ENCODE measurements at regions not wholly inside any gene's neighbourhood (a gene's known extent, or its start where the extent isn't known, plus 50 kb on each side); places are given as distances from the start of the nearest gene placed in this dataset.

- intact Hi-C loops (cut with DNase I): no loop called here
- DNase-seq (ENCODE audit: low spot score): no peak
- ATAC-seq: no peak
These were observed 105.1 kb downstream of the TRMT11 start for GRCh38 chr6:126091466-126091865.

GRCh38 chr6:126093108-126093507, 106.8 kb downstream of the TRMT11 start:
- DNase-seq (ENCODE audit: low spot score) (no peak), ATAC-seq (no peak)
- intact Hi-C loops (cut with DNase I): no loop called here

GRCh38 chr6:126094411-126094810, 108.1 kb downstream of the TRMT11 start:
- intact Hi-C loops (cut with DNase I): no loop called here
- DNase-seq (ENCODE audit: low spot score): no peak

GRCh38 chr6:126100386-126100785, 114.0 kb downstream of the TRMT11 start:
- ATAC-seq (no peak), DNase-seq (ENCODE audit: low spot score) (no peak)
- intact Hi-C loops (cut with DNase I): no loop called here

More at GRCh38 chr6:126094411-126094810, 108.1 kb downstream of the TRMT11 start:
- no peak for ATAC-seq

- no peak for ATAC-seq
- DNase-seq (ENCODE audit: low spot score): no peak
- intact Hi-C loops (cut with DNase I): no loop called here
These were observed 116.0 kb downstream of the TRMT11 start for GRCh38 chr6:126102358-126102757.

GRCh38 chr6:126103993-126104392, 117.7 kb downstream of the TRMT11 start:
- intact Hi-C loops (cut with DNase I): no loop called here
- ATAC-seq (no peak), DNase-seq (ENCODE audit: low spot score) (no peak)

- intact Hi-C loops (cut with DNase I): no loop called here
- DNase-seq (ENCODE audit: low spot score) (no peak), ATAC-seq (no peak)
These were observed 121.3 kb downstream of the TRMT11 start for GRCh38 chr6:126107475-126108166.

GRCh38 chr6:126110512-126111270, 124.4 kb downstream of the TRMT11 start:
- no peak for DNase-seq (ENCODE audit: low spot score)
- ATAC-seq: no peak
- intact Hi-C loops (cut with DNase I): no loop called here

- intact Hi-C loops (cut with DNase I): no loop called here
- DNase-seq (ENCODE audit: low spot score): no peak
- ATAC-seq: no peak
These were observed 125.0 kb downstream of the TRMT11 start for GRCh38 chr6:126111327-126111726.

- ATAC-seq: no peak
- intact Hi-C loops (cut with DNase I): no loop called here
These were observed 125.9 kb downstream of the TRMT11 start for GRCh38 chr6:126112171-126112632.

GRCh38 chr6:126113261-126113660, 126.9 kb downstream of the TRMT11 start:
- ATAC-seq (no peak), DNase-seq (ENCODE audit: low spot score) (no peak)
- intact Hi-C loops (cut with DNase I): no loop called here

More at GRCh38 chr6:126112171-126112632, 125.9 kb downstream of the TRMT11 start:
- DNase-seq (ENCODE audit: low spot score): no peak

GRCh38 chr6:126117251-126117650, 130.9 kb downstream of the TRMT11 start:
- ATAC-seq (no peak), DNase-seq (ENCODE audit: low spot score) (no peak)
- intact Hi-C loops (cut with DNase I): no loop called here

- intact Hi-C loops (cut with DNase I): no loop called here
- ATAC-seq (no peak), DNase-seq (ENCODE audit: low spot score) (no peak)
These were observed 131.9 kb downstream of the TRMT11 start for GRCh38 chr6:126118058-126118755.

- DNase-seq (ENCODE audit: low spot score): no peak
- intact Hi-C loops (cut with DNase I): no loop called here
- ATAC-seq: no peak
These were observed 132.6 kb downstream of the TRMT11 start for GRCh38 chr6:126118936-126119335.

- DNase-seq (ENCODE audit: low spot score) (no peak), ATAC-seq (no peak)
- intact Hi-C loops (cut with DNase I): no loop called here
These were observed 136.9 kb downstream of the TRMT11 start for GRCh38 chr6:126123226-126123625.

- DNase-seq (ENCODE audit: low spot score): no peak
- intact Hi-C loops (cut with DNase I): no loop called here
- ATAC-seq: no peak
These were observed 141.3 kb downstream of the TRMT11 start for GRCh38 chr6:126127659-126128058.

GRCh38 chr6:126131246-126131645, 144.9 kb downstream of the TRMT11 start:
- DNase-seq (ENCODE audit: low spot score): no peak

GRCh38 chr6:126133984-126134383, 147.6 kb downstream of the TRMT11 start:
- intact Hi-C loops (cut with DNase I): no loop called here
- ATAC-seq (no peak), DNase-seq (ENCODE audit: low spot score) (no peak)

More at GRCh38 chr6:126131246-126131645, 144.9 kb downstream of the TRMT11 start:
- no peak for ATAC-seq
- intact Hi-C loops (cut with DNase I): no loop called here

- ATAC-seq: no peak
- DNase-seq (ENCODE audit: low spot score): no peak
- intact Hi-C loops (cut with DNase I): no loop called here
These were observed 148.2 kb downstream of the TRMT11 start for GRCh38 chr6:126134491-126134890.

GRCh38 chr6:126140015-126140414, 153.7 kb downstream of the TRMT11 start:
- DNase-seq (ENCODE audit: low spot score) (no peak), ATAC-seq (no peak)
- intact Hi-C loops (cut with DNase I): no loop called here

All from sciatic nerve (tissue), 2 donors.